OCI-LY1 (cell line): ENCODE measurements at regions not wholly inside any gene's neighbourhood (a gene's known extent, or its start where the extent isn't known, plus 50 kb on each side); places are given as distances from the start of the nearest gene placed in this dataset.

Source experiments
- H2AFZ ChIP-seq: fragments of 200-600 bp; sonication (generic), shearing (Covaris generic); 2 replicates; pipeline ENCODE4 v1.6.0; 2014; ENCODE audit warnings: antibody characterized with exemption, mild to moderate bottlenecking, low read length
- H3F3A ChIP-seq: fragments of 200-600 bp; sonication (generic), shearing (Covaris generic); 2 replicates; pipeline ENCODE4 v1.6.0; 2014; ENCODE audit warnings: mild to moderate bottlenecking, antibody characterized with exemption, low read length, moderate library complexity; ENCODE audit not compliant: insufficient read depth
- H3K27ac ChIP-seq: fragments of 200-600 bp; sonication (generic); 2 replicates; pipeline ENCODE4 v1.5.1; 2014; ENCODE audit warnings: low read length, mixed run types, mild to moderate bottlenecking, low read depth; ENCODE audit not compliant: poor library complexity, severe bottlenecking
- H3K27me3 ChIP-seq: fragments of 200-600 bp; sonication (generic); 2 replicates; pipeline ENCODE4 v1.6.0; 2014; ENCODE audit warnings: antibody characterized with exemption, mild to moderate bottlenecking, low read length, moderate library complexity; ENCODE audit not compliant: insufficient read depth
- H3K36me3 ChIP-seq: fragments of 200-600 bp; sonication (generic); 2 replicates; pipeline ENCODE4 v1.6.1; 2014; ENCODE audit warnings: mild to moderate bottlenecking, antibody characterized with exemption, low read length, moderate library complexity, mixed read lengths; ENCODE audit not compliant: insufficient read depth
- H3K4me1 ChIP-seq: fragments of 200-600 bp; sonication (generic); 2 replicates; pipeline ENCODE4 v1.5.1; 2014; ENCODE audit warnings: mild to moderate bottlenecking, low read length, moderate library complexity; ENCODE audit not compliant: insufficient read depth, severe bottlenecking
- H3K4me2 ChIP-seq: fragments of 200-600 bp; sonication (generic), shearing (Covaris generic); 2 replicates; pipeline ENCODE4 v1.6.1; 2014; ENCODE audit warnings: low read length
- H3K4me3 ChIP-seq: fragments of 200-600 bp; sonication (generic); 2 replicates; pipeline ENCODE4 v1.5.1; 2014; ENCODE audit warnings: low read length, low read depth, mild to moderate bottlenecking, mixed read lengths; ENCODE audit not compliant: poor library complexity, severe bottlenecking
- H3K79me2 ChIP-seq: fragments of 200-600 bp; shearing (Covaris generic); 2 replicates; pipeline ENCODE4 v1.6.1; 2016; ENCODE audit warnings: mixed run types, low read length, mixed read lengths; ENCODE audit not compliant: insufficient read depth
- H3K9ac ChIP-seq: fragments of 200-600 bp; sonication (generic), shearing (Covaris generic); 2 replicates; pipeline ENCODE4 v1.6.1; 2014; ENCODE audit warnings: mild to moderate bottlenecking, low read length, mixed read lengths
- H3K9me2 ChIP-seq: fragments of 200-600 bp; sonication (generic), shearing (Covaris generic); 2 replicates; pipeline ENCODE4 v1.6.1; 2014; ENCODE audit warnings: low read depth, mild to moderate bottlenecking, low read length, mixed read lengths
- H3K9me3 ChIP-seq: fragments of 200-600 bp; shearing (Covaris generic); 2 replicates; pipeline ENCODE4 v1.6.1; 2014; ENCODE audit warnings: low read length, mixed read lengths
- H4K20me1 ChIP-seq: fragments of 200-600 bp; sonication (generic), shearing (Covaris generic); 2 replicates; pipeline ENCODE4 v1.6.0; 2016; ENCODE audit warnings: mild to moderate bottlenecking, low read length; ENCODE audit not compliant: insufficient read depth
- EZH2 ChIP-seq: fragments of 200-600 bp; sonication (generic), shearing (Covaris generic); IDR thresholded peaks from 2 replicates; pipeline ENCODE4 v1.8.0; 2017; ENCODE audit warnings: borderline replicate concordance, mixed run types, mild to moderate bottlenecking, antibody characterized with exemption, low read length, moderate library complexity, mixed read lengths
- TF ChIP-seq, protein P1 (sequence below): fragments of 200-600 bp; sonication (generic), shearing (Covaris generic); IDR thresholded peaks from 2 replicates; pipeline ENCODE4 v1.5.1; 2017; ENCODE audit warnings: mild to moderate bottlenecking, antibody characterized with exemption, low read length, moderate library complexity, mixed read lengths

DNA sequence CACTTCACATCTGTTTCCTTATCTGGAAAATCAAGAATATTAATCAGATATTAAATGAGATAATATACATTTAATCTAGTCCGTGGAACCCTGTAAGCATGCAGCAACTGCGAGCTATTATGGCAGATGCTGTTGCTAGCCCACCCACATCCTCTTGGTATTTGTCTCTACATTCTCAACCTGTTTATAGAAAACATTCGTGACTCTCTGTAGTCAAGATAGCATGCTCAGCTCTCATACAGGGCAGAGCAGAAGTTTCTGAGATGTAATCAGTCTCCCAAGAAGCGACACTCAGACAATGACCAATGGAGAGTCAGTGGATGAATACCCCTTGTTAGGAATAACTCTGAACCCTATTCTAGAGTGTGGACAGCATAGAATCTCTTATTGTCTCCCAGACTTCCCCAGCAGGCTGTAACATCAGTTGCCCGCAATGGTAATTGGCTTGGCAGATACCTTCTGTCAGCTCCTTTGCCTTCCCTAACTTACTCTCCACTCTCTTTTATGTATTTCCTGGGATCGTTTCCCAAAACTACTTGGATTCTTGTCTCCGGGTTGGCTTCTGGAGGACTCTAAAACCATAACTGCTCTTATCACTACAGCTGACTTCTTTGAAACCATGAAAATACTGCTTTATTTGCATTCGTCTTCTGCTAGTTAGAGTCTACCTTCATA, 400.7 kb upstream of the TNP1 start:
- H3K4me2 ChIP-seq: no peak overlapping the region
- no peaks in the 10 kb centered on the region for H4K20me1 ChIP-seq
- TF ChIP-seq, protein P1, sequence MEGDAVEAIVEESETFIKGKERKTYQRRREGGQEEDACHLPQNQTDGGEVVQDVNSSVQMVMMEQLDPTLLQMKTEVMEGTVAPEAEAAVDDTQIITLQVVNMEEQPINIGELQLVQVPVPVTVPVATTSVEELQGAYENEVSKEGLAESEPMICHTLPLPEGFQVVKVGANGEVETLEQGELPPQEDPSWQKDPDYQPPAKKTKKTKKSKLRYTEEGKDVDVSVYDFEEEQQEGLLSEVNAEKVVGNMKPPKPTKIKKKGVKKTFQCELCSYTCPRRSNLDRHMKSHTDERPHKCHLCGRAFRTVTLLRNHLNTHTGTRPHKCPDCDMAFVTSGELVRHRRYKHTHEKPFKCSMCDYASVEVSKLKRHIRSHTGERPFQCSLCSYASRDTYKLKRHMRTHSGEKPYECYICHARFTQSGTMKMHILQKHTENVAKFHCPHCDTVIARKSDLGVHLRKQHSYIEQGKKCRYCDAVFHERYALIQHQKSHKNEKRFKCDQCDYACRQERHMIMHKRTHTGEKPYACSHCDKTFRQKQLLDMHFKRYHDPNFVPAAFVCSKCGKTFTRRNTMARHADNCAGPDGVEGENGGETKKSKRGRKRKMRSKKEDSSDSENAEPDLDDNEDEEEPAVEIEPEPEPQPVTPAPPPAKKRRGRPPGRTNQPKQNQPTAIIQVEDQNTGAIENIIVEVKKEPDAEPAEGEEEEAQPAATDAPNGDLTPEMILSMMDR: no peak
- TF ChIP-seq EZH2: no peak
- H3F3A ChIP-seq: no peaks in the 10 kb centered on the region
- H3K4me3 ChIP-seq: no peak overlapping the region
- no peaks in the 10 kb centered on the region for H3K79me2 ChIP-seq
- H3K36me3 ChIP-seq: no peaks in the 10 kb centered on the region
- H2AFZ ChIP-seq: no peak overlapping the region
- no peaks in the 10 kb centered on the region for H3K4me1 ChIP-seq
- H3K27me3 ChIP-seq: no peaks in the 10 kb centered on the region
- no peak overlapping the region for H3K27ac ChIP-seq
- no peaks in the 10 kb centered on the region for H3K9me3 ChIP-seq
- no peak overlapping the region for H3K9ac ChIP-seq
- no peaks in the 10 kb centered on the region for H3K9me2 ChIP-seq

DNA sequence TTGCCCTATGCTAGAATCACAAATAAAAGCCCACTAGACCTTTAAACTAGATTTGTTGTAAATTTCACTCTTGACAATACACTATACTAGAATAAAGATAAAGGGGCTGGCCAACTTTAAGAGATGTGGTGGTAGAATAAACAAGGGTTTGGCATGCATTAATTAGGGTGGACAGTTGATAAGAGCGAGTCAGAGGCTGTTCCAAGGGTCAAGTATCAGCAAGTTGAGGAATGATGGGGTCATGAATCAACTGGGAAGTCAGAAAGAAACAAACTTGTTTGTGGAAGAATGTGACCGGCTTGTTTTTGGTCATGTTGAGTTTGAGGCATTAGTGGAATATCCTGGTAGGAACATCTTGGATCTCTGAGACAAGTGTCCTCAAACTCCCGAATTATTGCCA, 398.3 kb upstream of the TNP1 start:
- Histone ChIP-seq H3K27me3 (no peaks in the 10 kb centered on the region), H4K20me1 (no peaks in the 10 kb centered on the region), H3K9ac (no peak overlapping the region), H3K27ac (no peak overlapping the region), H3K4me1 (no peaks in the 10 kb centered on the region), H2AFZ (no peak overlapping the region), H3K4me2 (no peak overlapping the region), H3K79me2 (no peaks in the 10 kb centered on the region), H3F3A (no peaks in the 10 kb centered on the region), H3K36me3 (no peaks in the 10 kb centered on the region), H3K9me3 (no peaks in the 10 kb centered on the region), H3K4me3 (no peak overlapping the region), H3K9me2 (no peaks in the 10 kb centered on the region)
- no peak for TF ChIP-seq EZH2
- TF ChIP-seq, protein P1: no peak

DNA sequence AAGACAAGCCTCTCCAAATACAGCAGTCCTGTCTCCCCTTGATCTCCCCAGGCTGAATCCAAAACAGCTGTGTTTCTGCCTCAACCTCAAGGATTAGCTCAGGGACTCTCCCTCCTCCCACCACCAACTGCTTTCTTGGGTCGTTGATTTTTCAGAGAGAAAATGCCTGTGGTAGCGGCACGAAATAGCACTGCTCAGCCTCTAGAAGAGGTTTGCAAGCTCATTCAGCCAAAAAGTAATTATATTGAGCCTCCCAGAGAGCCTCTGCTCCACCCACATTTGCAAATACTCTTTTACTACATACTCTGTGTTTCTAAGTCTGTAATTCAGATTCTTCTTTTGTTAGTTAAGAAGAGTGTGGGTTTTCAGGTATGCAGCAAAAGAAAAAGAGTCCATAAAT, 396.4 kb upstream of the TNP1 start:
- Histone ChIP-seq H3K4me2 (no peak overlapping the region), H3K9me2 (no peaks in the 10 kb centered on the region), H3K4me3 (no peak overlapping the region), H3K9ac (no peak overlapping the region), H3K27ac (no peak overlapping the region), H3K79me2 (no peaks in the 10 kb centered on the region), H2AFZ (no peak overlapping the region), H3F3A (no peaks in the 10 kb centered on the region), H4K20me1 (no peaks in the 10 kb centered on the region), H3K36me3 (no peaks in the 10 kb centered on the region), H3K4me1 (no peaks in the 10 kb centered on the region), H3K9me3 (no peaks in the 10 kb centered on the region), H3K27me3 (no peaks in the 10 kb centered on the region)
- TF ChIP-seq EZH2: no peak
- TF ChIP-seq, protein P1: no peak
